GM23338 (cell line): ENCODE measurements at regions not wholly inside any gene's neighbourhood (a gene's known extent, or its start where the extent isn't known, plus 50 kb on each side); places are given as distances from the start of the nearest gene placed in this dataset.

Experiments used
- ATAC-seq: fragments of 200-7000 bp; cut with Tn5 transposase; 3 replicates; pipeline ENCODE4 v1.9.1; 2020
- DNase-seq: peaks from one replicate; pipeline ENCODE4 v3.0.0-alpha.2; 2015; ENCODE audit warnings: low spot score
- H2AFZ ChIP-seq: fragments of 200-600 bp; sonication (generic); 2 replicates; pipeline ENCODE4 v1.8.0; 2016; ENCODE audit warnings: antibody characterized with exemption, mild to moderate bottlenecking, moderate library complexity
- H3F3A ChIP-seq: fragments of 200-600 bp; sonication (generic); replicated peaks from 2 replicates; pipeline ENCODE4 v1.8.0; 2017; ENCODE audit warnings: antibody characterized with exemption, mixed run types, low read depth
- H3K27ac ChIP-seq: fragments of 200-600 bp; sonication (generic); 2 replicates; pipeline ENCODE4 v1.6.1; 2016; ENCODE audit warnings: low read depth
- H3K27me3 ChIP-seq: fragments of 200-600 bp; sonication (generic); 2 replicates; pipeline ENCODE4 v1.8.0; 2016; ENCODE audit warnings: mild to moderate bottlenecking, mixed run types, moderate library complexity; ENCODE audit not compliant: insufficient read depth
- H3K36me3 ChIP-seq: fragments of 200-600 bp; sonication (generic); 2 replicates; pipeline ENCODE4 v1.8.0; 2016; ENCODE audit warnings: mild to moderate bottlenecking; ENCODE audit not compliant: insufficient read depth
- H3K4me1 ChIP-seq: fragments of 200-600 bp; sonication (generic); 2 replicates; pipeline ENCODE4 v1.8.0; 2016; ENCODE audit warnings: mild to moderate bottlenecking, moderate library complexity; ENCODE audit not compliant: insufficient read depth
- H3K4me2 ChIP-seq: fragments of 200-600 bp; sonication (generic); 2 replicates; pipeline ENCODE4 v1.7.1; 2017; ENCODE audit warnings: mixed run types
- H3K4me3 ChIP-seq: fragments of 200-600 bp; sonication (generic); 2 replicates; pipeline ENCODE4 v1.6.1; 2016; ENCODE audit warnings: mixed run types
- H3K79me2 ChIP-seq: fragments of 200-600 bp; sonication (generic); replicated peaks from 2 replicates; pipeline ENCODE4 v1.8.0; 2017; ENCODE audit warnings: mild to moderate bottlenecking; ENCODE audit not compliant: insufficient read depth
- H3K9me2 ChIP-seq: fragments of 200-600 bp; sonication (generic); 2 replicates; pipeline ENCODE4 v1.8.0; 2017; ENCODE audit not compliant: insufficient read depth
- H4K20me1 ChIP-seq: fragments of 200-600 bp; sonication (generic); replicated peaks from 2 replicates; pipeline ENCODE4 v1.8.0; 2017; ENCODE audit warnings: mild to moderate bottlenecking; ENCODE audit not compliant: insufficient read depth
- H3K27ac Mint-ChIP-seq: 2 replicates; pipeline ENCODE4 v1.8.0; 2020; ENCODE audit warnings: inconsistent platforms, mild to moderate bottlenecking, moderate library complexity, mixed read lengths
- H3K27me3 Mint-ChIP-seq: 3 replicates; pipeline ENCODE4 v1.8.0; 2022; ENCODE audit warnings: low read depth, mild to moderate bottlenecking, moderate library complexity, mixed read lengths, inconsistent platforms; ENCODE audit not compliant: insufficient read depth, poor library complexity
- H3K36me3 Mint-ChIP-seq: 3 replicates; pipeline ENCODE4 v1.8.0; 2021; ENCODE audit warnings: low read depth, mild to moderate bottlenecking, inconsistent platforms, moderate library complexity, mixed read lengths
- H3K4me1 Mint-ChIP-seq: 3 replicates; pipeline ENCODE4 v1.8.0; 2020; ENCODE audit warnings: mild to moderate bottlenecking, inconsistent platforms, mixed read lengths
- H3K4me3 Mint-ChIP-seq: 3 replicates; pipeline ENCODE4 v1.8.0; 2021; ENCODE audit warnings: moderate library complexity, mild to moderate bottlenecking, inconsistent platforms, mixed read lengths
- H3K9me3 Mint-ChIP-seq: 3 replicates; pipeline ENCODE4 v1.8.0; 2020; ENCODE audit warnings: moderate library complexity, mild to moderate bottlenecking, inconsistent platforms, mixed read lengths
- CREB1 ChIP-seq: fragments of 250-450 bp; sonication (Bioruptor Pico); IDR thresholded peaks from 2 replicates; pipeline ENCODE4 v1.5.0; 2020; ENCODE audit warnings: low read depth, mild to moderate bottlenecking, moderate library complexity
- CTCF ChIP-seq, 2 experiments: fragments of 200-600 bp in 1 of 2; sonication (generic) in 1 of 2; conservative IDR thresholded peaks; 2 replicates each; pipeline versions ENCODE4 v1.5.1 to v1.6.1; 2016 to 2017; ENCODE audit warnings: antibody characterized with exemption in 2 of 2, low read depth in 2 of 2, mild to moderate bottlenecking in 2 of 2, moderate library complexity in 1 of 2
- ETS1 ChIP-seq: IDR thresholded peaks from 2 replicates; pipeline ENCODE4 v1.6.1; 2016; ENCODE audit warnings: antibody characterized with exemption
- EZH2 ChIP-seq: fragments of 200-600 bp; sonication (generic); IDR thresholded peaks from one replicate; pipeline ENCODE4 v1.8.0; 2017; ENCODE audit warnings: antibody characterized with exemption, mild to moderate bottlenecking, low read depth; ENCODE audit not compliant: unreplicated experiment
- EZH2phosphoT487 ChIP-seq: fragments of 200-600 bp; sonication (generic); IDR thresholded peaks from one replicate; pipeline ENCODE4 v1.8.1; 2018; ENCODE audit warnings: antibody characterized with exemption; ENCODE audit not compliant: unreplicated experiment
- JUNB ChIP-seq: IDR thresholded peaks from one replicate; pipeline ENCODE4 v1.6.1; 2016; ENCODE audit warnings: antibody characterized with exemption; ENCODE audit not compliant: unreplicated experiment
- NANOG ChIP-seq: IDR thresholded peaks from 2 replicates; pipeline ENCODE4 v1.6.1; 2016; ENCODE audit warnings: antibody characterized with exemption, borderline replicate concordance
- POLR2AphosphoS5 ChIP-seq: IDR thresholded peaks from 2 replicates; pipeline ENCODE4 v1.6.1; 2016; ENCODE audit warnings: antibody characterized with exemption, low read depth
- REST ChIP-seq: IDR thresholded peaks from one replicate; pipeline ENCODE4 v1.6.1; 2018; ENCODE audit warnings: antibody characterized with exemption; ENCODE audit not compliant: unreplicated experiment
- STAT1 ChIP-seq: IDR thresholded peaks from one replicate; pipeline ENCODE4 v1.6.1; 2016; ENCODE audit warnings: antibody characterized with exemption; ENCODE audit not compliant: unreplicated experiment
- ZNF114 ChIP-seq: fragments of 250-450 bp; sonication (Bioruptor Pico); IDR thresholded peaks from 2 replicates; pipeline ENCODE4 v1.5.0; 2020; ENCODE audit warnings: mild to moderate bottlenecking, moderate library complexity
- ZNF331 ChIP-seq: fragments of 250-450 bp; sonication (Bioruptor Pico); IDR thresholded peaks from 2 replicates; pipeline ENCODE4 v1.5.0; 2020; ENCODE audit warnings: low read depth, mild to moderate bottlenecking, moderate library complexity
- ZNF462 ChIP-seq: fragments of 250-450 bp; sonication (Bioruptor Pico); IDR thresholded peaks from 2 replicates; pipeline ENCODE4 v1.5.0; 2020; ENCODE audit warnings: mild to moderate bottlenecking, moderate library complexity

GRCh38 chr2:33770023-33770422, 170.9 kb upstream of the FAM98A start:
- Histone ChIP-seq H3K4me2 (no peak overlapping the region), H3K36me3 (no peaks in the 10 kb centered on the region), H3K27me3 (no peaks in the 10 kb centered on the region), H3K27ac (no peak overlapping the region), H3K79me2 (no peaks in the 10 kb centered on the region), H3K4me1 (no peaks in the 10 kb centered on the region), H3K9me2 (no peaks in the 10 kb centered on the region), H3F3A (no peaks in the 10 kb centered on the region), H4K20me1 (no peaks in the 10 kb centered on the region), H3K4me3 (no peak overlapping the region), H2AFZ (no peak overlapping the region)
- H3K4me3 Mint-ChIP-seq, result no peak overlapping the region
- no peak; the same call in 1 of the 3 replicates for ATAC-seq
- no peak overlapping the region; the same call in 1 of the 2 replicates for H3K27ac Mint-ChIP-seq
- H3K9me3 Mint-ChIP-seq, result peaks cover 13% of the 10 kb centered on the region
- H3K27me3 Mint-ChIP-seq, result no peaks in the 10 kb centered on the region
- H3K36me3 Mint-ChIP-seq, result peaks cover 6% of the 10 kb centered on the region
- no peak for TF ChIP-seq ZNF114 (CRISPR knock-in tag)
- TF ChIP-seq ZNF331 (CRISPR knock-in tag), result no peak
- TF ChIP-seq ZNF462, result no peak
- TF ChIP-seq EZH2, result no peak
- no peak for TF ChIP-seq POLR2AphosphoS5
- no peak for TF ChIP-seq REST
- TF ChIP-seq ETS1, result no peak
- no peak for TF ChIP-seq CTCF (conservative IDR thresholded peaks at IDR 0.05; ENCODE audit: low read depth in 2 of 2)
- TF ChIP-seq JUNB, result no peak
- no peak for TF ChIP-seq EZH2phosphoT487
- TF ChIP-seq NANOG, result no peak
- TF ChIP-seq CREB1 (CRISPR knock-in tag), result no peak
- no peak for TF ChIP-seq STAT1
- peak; percentile 41 for DNase-seq
- H3K4me1 Mint-ChIP-seq, result peaks cover 7% of the 10 kb centered on the region
